ENCODE measurements at regions not wholly inside any gene's neighbourhood (a gene's known extent, or its start where the extent isn't known, plus 50 kb on each side); places are given as distances from the start of the nearest gene placed in this dataset.
"Not testable (repeated sequence)": the region's sequence is repeated elsewhere in the genome, so short reads cannot be mapped to it uniquely, and the experiment has no call there.

DNA sequence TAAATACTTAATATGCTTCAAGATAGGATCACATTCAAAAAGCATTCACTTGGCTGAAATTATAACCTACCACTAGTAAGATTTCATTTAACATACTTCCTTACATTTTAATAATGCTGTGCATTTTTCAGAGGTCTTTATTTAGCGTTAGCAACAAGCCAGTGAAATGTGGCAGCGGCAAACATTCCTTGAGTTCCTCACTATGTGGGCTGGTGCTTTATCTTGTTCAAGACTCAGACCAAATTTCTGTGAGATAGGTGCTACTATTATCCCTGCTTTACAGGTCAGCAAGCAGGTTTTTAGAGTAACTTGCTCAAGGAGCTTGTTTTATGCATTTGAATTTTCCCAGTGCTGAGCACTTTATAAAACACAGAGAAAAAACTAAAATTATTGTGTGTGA, 132.7 kb downstream of the PLPPR4 start:
- no peaks in the 10 kb centered on the region for H3K27me3 ChIP-seq
- no peak overlapping the region for H3K4me3 ChIP-seq
- intact Hi-C loops (cut with DNase I) = no loop called here
- H3K27ac ChIP-seq = no peak overlapping the region
- no peaks in the 10 kb centered on the region for H3K4me1 ChIP-seq
- DNase-seq (ENCODE audit: low spot score in 2 of 2) = no peak
- H3K9me3 ChIP-seq = no peaks in the 10 kb centered on the region
- no peak for TF ChIP-seq CTCF (IDR thresholded peaks at IDR 0.05)
- no peaks in the 10 kb centered on the region for H3K36me3 ChIP-seq

- H3K36me3 ChIP-seq = no peaks in the 10 kb centered on the region
- no peak for TF ChIP-seq CTCF (IDR thresholded peaks at IDR 0.05)
- H3K4me1 ChIP-seq = no peaks in the 10 kb centered on the region
- no peak overlapping the region for H3K27ac ChIP-seq
- intact Hi-C loops (cut with DNase I) = no loop called here
- no peak for DNase-seq (ENCODE audit: low spot score in 2 of 2)
- H3K9me3 ChIP-seq = no peaks in the 10 kb centered on the region
- H3K4me3 ChIP-seq = no peak overlapping the region
- H3K27me3 ChIP-seq = no peaks in the 10 kb centered on the region
Observed at GRCh38 chr1:99397863-99398262, 133.6 kb downstream of the PLPPR4 start.

DNA sequence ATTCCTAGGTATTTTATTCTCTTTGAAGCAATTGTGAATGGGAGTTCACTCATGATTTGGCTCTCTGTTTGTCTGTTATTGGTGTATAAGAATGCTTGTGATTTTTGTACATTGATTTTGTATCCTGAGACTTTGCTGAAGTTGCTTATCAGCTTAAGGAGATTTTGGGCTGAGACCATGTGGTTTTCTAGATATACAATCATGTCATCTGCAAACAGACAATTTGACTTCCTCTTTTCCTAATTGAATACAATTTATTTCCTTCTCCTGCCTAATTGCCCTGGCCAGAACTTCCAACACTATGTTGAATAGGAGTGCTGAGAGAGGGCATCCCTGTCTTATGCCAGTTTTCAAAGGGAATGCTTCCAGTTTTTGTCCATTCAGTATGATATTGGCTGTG, 137.3 kb downstream of the PLPPR4 start:
- H3K9me3 ChIP-seq; H3K4me1 ChIP-seq; H3K27me3 ChIP-seq; H3K36me3 ChIP-seq; H3K4me3 ChIP-seq; H3K27ac ChIP-seq; intact Hi-C loops (cut with DNase I); DNase-seq (ENCODE audit: low spot score in 2 of 2): not testable (repeated sequence)

- H3K27ac ChIP-seq; H3K27me3 ChIP-seq; H3K9me3 ChIP-seq; intact Hi-C loops (cut with DNase I); DNase-seq (ENCODE audit: low spot score in 2 of 2); H3K4me1 ChIP-seq; H3K36me3 ChIP-seq; H3K4me3 ChIP-seq: not testable (repeated sequence)
Observed at GRCh38 chr1:99404399-99404798, 140.1 kb downstream of the PLPPR4 start.

- intact Hi-C loops (cut with DNase I); H3K27me3 ChIP-seq; H3K27ac ChIP-seq; H3K9me3 ChIP-seq; H3K36me3 ChIP-seq; H3K4me1 ChIP-seq; DNase-seq (ENCODE audit: low spot score in 2 of 2); H3K4me3 ChIP-seq: not testable (repeated sequence)
Observed at GRCh38 chr1:99405325-99405724, 141.0 kb downstream of the PLPPR4 start.

DNA sequence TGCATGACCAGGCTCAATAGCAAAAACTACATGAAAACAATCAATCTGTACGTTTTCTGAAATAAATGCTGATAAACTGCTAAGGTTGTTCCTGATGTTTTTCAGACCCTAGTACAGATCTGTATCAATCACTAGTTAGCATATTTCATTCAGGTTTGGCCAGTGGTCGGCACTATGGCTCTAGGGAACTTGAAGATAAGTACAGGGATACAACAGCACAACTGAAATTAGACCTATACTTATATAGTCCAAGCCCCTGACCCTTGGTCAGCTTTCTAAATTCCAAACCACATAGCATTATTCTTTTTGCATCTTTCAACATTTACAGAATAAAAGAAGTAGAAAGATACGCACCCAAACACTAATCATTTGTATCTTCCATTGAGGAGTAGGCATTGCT, 142.7 kb downstream of the PLPPR4 start:
- H3K4me3 ChIP-seq = no peak overlapping the region
- H3K27ac ChIP-seq = no peak overlapping the region
- no peak for TF ChIP-seq CTCF (IDR thresholded peaks at IDR 0.05)
- no peaks in the 10 kb centered on the region for H3K27me3 ChIP-seq
- DNase-seq (ENCODE audit: low spot score in 2 of 2) = no peak
- H3K4me1 ChIP-seq = no peaks in the 10 kb centered on the region
- intact Hi-C loops (cut with DNase I) = no loop called here
- no peaks in the 10 kb centered on the region for H3K9me3 ChIP-seq
- H3K36me3 ChIP-seq = no peaks in the 10 kb centered on the region

DNA sequence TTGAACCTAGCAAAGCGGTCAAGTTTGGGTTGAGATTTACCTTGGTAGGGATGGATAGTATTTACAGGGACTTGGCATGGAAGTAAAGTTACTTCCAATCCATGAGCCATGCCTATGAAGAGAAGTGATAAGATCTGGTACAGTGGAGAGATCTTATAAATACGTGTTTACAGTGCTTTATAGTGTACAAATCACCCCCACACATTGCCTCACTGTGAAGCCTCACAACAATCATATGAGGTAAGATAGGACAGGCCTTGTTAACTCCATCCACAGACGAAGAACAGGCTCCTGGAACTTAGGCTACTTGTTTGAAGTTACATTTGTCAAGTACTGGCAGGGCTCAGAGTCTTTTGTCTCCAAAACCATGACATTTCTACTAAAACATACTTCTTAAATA, 159.8 kb downstream of the PLPPR4 start:
- no peak overlapping the region for H3K4me3 ChIP-seq
- no peak for TF ChIP-seq CTCF (IDR thresholded peaks at IDR 0.05)
- no peaks in the 10 kb centered on the region for H3K36me3 ChIP-seq
- no peaks in the 10 kb centered on the region for H3K27me3 ChIP-seq
- no peaks in the 10 kb centered on the region for H3K4me1 ChIP-seq
- no peaks in the 10 kb centered on the region for H3K9me3 ChIP-seq
- no peak overlapping the region for H3K27ac ChIP-seq
- no peak for DNase-seq (ENCODE audit: low spot score in 2 of 2)
- intact Hi-C loops (cut with DNase I) = no loop called here

All from ascending aorta (tissue), 2 donors.